PFSK-1 (cell line): ENCODE measurements at regions not wholly inside any gene's neighbourhood (a gene's known extent, or its start where the extent isn't known, plus 50 kb on each side); places are given as distances from the start of the nearest gene placed in this dataset.

Experiments
- FOXP2 ChIP-seq: optimal IDR thresholded peaks from 2 replicates; pipeline ENCODE3; 2011; ENCODE audit warnings: borderline replicate concordance, control low read depth, inconsistent platforms; ENCODE audit not compliant: insufficient read depth; ENCODE audit errors: extremely low read length, extremely low read depth
- POLR2AphosphoS5 ChIP-seq: IDR thresholded peaks from 2 replicates; pipeline ENCODE4 v1.6.1; 2012; ENCODE audit warnings: low read depth, mild to moderate bottlenecking, control low read depth, low read length, moderate library complexity
- REST ChIP-seq, 2 experiments: IDR thresholded peaks; 2 replicates each; pipeline versions ENCODE4 v1.6.1 to v1.8.0; 2011 to 2012; ENCODE audit warnings: low read depth in 2 of 2, low read length in 2 of 2, control low read depth in 1 of 2, inconsistent platforms in 1 of 2, mild to moderate bottlenecking in 1 of 2, moderate library complexity in 1 of 2; ENCODE audit not compliant: insufficient read depth in 1 of 2
- SIN3A ChIP-seq: IDR thresholded peaks from 2 replicates; pipeline ENCODE4 v1.6.1; 2012; ENCODE audit warnings: mild to moderate bottlenecking, low read length, moderate library complexity, borderline replicate concordance; ENCODE audit not compliant: insufficient read depth
- TAF1 ChIP-seq: IDR thresholded peaks from 2 replicates; pipeline ENCODE4 v1.6.1; 2012; ENCODE audit warnings: low read length, control low read depth, borderline replicate concordance; ENCODE audit not compliant: insufficient read depth

GRCh38 chr12:22740656-22741355, 115.8 kb downstream of the ETNK1 start:
- TF ChIP-seq TAF1 = no peak
- TF ChIP-seq FOXP2 = no peak
- no peak for TF ChIP-seq POLR2AphosphoS5
- TF ChIP-seq REST (IDR thresholded peaks at IDR 0.05; ENCODE audit: insufficient read depth in 1 of 2, low read depth in 2 of 2, low read length in 2 of 2) = no peak

GRCh38 chr12:22743700-22744099, 118.7 kb downstream of the ETNK1 start:
- TF ChIP-seq REST (IDR thresholded peaks at IDR 0.05; ENCODE audit: insufficient read depth in 1 of 2, low read depth in 2 of 2, low read length in 2 of 2) (no peak), FOXP2 (no peak), TAF1 (no peak), SIN3A (no peak), POLR2AphosphoS5 (no peak)

- TF ChIP-seq TAF1 = no peak
- TF ChIP-seq POLR2AphosphoS5 = no peak
- TF ChIP-seq FOXP2 = no peak
- TF ChIP-seq SIN3A = no peak
- no peak for TF ChIP-seq REST (IDR thresholded peaks at IDR 0.05; ENCODE audit: insufficient read depth in 1 of 2, low read depth in 2 of 2, low read length in 2 of 2)
Measured at GRCh38 chr12:22744197-22744596, 119.2 kb downstream of the ETNK1 start.

GRCh38 chr12:22746720-22747119, 121.7 kb downstream of the ETNK1 start:
- TF ChIP-seq SIN3A (no peak), POLR2AphosphoS5 (no peak), TAF1 (no peak), REST (IDR thresholded peaks at IDR 0.05; ENCODE audit: insufficient read depth in 1 of 2, low read depth in 2 of 2, low read length in 2 of 2) (no peak), FOXP2 (no peak)

- TF ChIP-seq TAF1 (no peak), POLR2AphosphoS5 (no peak), FOXP2 (no peak), REST (IDR thresholded peaks at IDR 0.05; ENCODE audit: insufficient read depth in 1 of 2, low read depth in 2 of 2, low read length in 2 of 2) (no peak), SIN3A (no peak)
Measured at GRCh38 chr12:22755629-22756028, 130.7 kb downstream of the ETNK1 start.
